ENCODE measurements at regions not wholly inside any gene's neighbourhood (a gene's known extent, or its start where the extent isn't known, plus 50 kb on each side); places are given as distances from the start of the nearest gene placed in this dataset.

- Histone ChIP-seq H3K4ac (ENCODE audit: low read depth, low read length) (no peak overlapping the region), H3K27ac (ENCODE audit: insufficient read length, low read depth, low read length) (no peak overlapping the region), H2AK5ac (ENCODE audit: insufficient read length, low read length) (no peak overlapping the region), H3K18ac (ENCODE audit: insufficient read length, low read depth, low read length) (no peak overlapping the region), H2BK15ac (ENCODE audit: low read depth, low read length) (no peak overlapping the region), H4K20me1 (ENCODE audit: control insufficient read depth, insufficient read depth, insufficient read length) (no peaks in the 10 kb centered on the region), H2BK5ac (ENCODE audit: insufficient read length, low read length) (no peak overlapping the region), H2BK120ac (ENCODE audit: low read depth, low read length, poor library complexity, severe bottlenecking) (no peak overlapping the region), H4K91ac (ENCODE audit: insufficient read length, low read depth, low read length) (no peak overlapping the region), H3K79me1 (ENCODE audit: insufficient read depth, low read depth, low read length, poor library complexity, severe bottlenecking) (no peaks in the 10 kb centered on the region), H2BK20ac (ENCODE audit: low read depth, low read length, poor library complexity, severe bottlenecking) (no peak overlapping the region), H3K79me2 (ENCODE audit: insufficient read depth, low read length) (no peaks in the 10 kb centered on the region), H3K27me3 (ENCODE audit: insufficient read depth, low read length) (peaks cover 2% of the 10 kb centered on the region; the same call in 1 of the 2 replicates), H2BK12ac (ENCODE audit: insufficient read length, low read depth, low read length) (no peak overlapping the region), H3K9ac (ENCODE audit: extremely low read depth, insufficient read length, low read length) (no peak overlapping the region), H4K5ac (ENCODE audit: insufficient read length, low read depth, low read length) (no peak overlapping the region), H3T11ph (ENCODE audit: low read length) (no peak overlapping the region), H3K23me2 (ENCODE audit: insufficient read length, low read depth, low read length, poor library complexity, severe bottlenecking) (no peaks in the 10 kb centered on the region), H3K9me3 (ENCODE audit: control insufficient read depth, low read depth, low read length) (no peaks in the 10 kb centered on the region), H2AFZ (ENCODE audit: low read length) (no peak overlapping the region), H3K14ac (ENCODE audit: insufficient read depth, low read length) (no peak overlapping the region), H3K56ac (ENCODE audit: insufficient read length, low read depth, low read length) (no peak overlapping the region), H3K23ac (ENCODE audit: insufficient read length, low read depth, low read length) (no peak overlapping the region), H3K4me1 (ENCODE audit: insufficient read depth, low read length) (no peaks in the 10 kb centered on the region), H4K8ac (replicated peaks; ENCODE audit: insufficient read length, low read depth, low read length) (no peak overlapping the region), H3K4me2 (ENCODE audit: insufficient read depth, insufficient read length, low read length) (no peak overlapping the region)
- no peak for DNase-seq
- Mint-ChIP-seq H3K36me3 (ENCODE audit: insufficient read depth in 1 of 3, low read depth in 3 of 3) (no peaks in the 10 kb centered on the region), H3K4me1 (peaks cover 0 to 4% of the 10 kb centered on the region in 2 experiments; a peak in 1 of 4 replicates), H3K9me3 (peaks cover 0 to 3% of the 10 kb centered on the region in 2 experiments; a peak in 1 of 5 replicates), H3K27ac (no peak overlapping the region), H3K27me3 (ENCODE audit: low read depth) (peaks cover 6% of the 10 kb centered on the region), H3K4me3 (no peak overlapping the region)
- TF ChIP-seq CTCF (conservative IDR thresholded peaks at IDR 0.05) = no peak
- WGBS (ENCODE audit: extremely low coverage, insufficient read length, low lambda C conversion rate) = no CpG with 5 or more reads among the region's 4 CpGs
These were observed 171.7 kb upstream of the CCN2 start for GRCh38 chr6:132122871-132123270.
